Amniotic epithelial cell (primary cell): ENCODE measurements at regions not wholly inside any gene's neighbourhood (a gene's known extent, or its start where the extent isn't known, plus 50 kb on each side); places are given as distances from the start of the nearest gene placed in this dataset.
"Not testable (repeated sequence)": the region's sequence is repeated elsewhere in the genome, so short reads cannot be mapped to it uniquely, and the experiment has no call there.

Source experiments
- DNase-seq: peaks from one replicate; pipeline ENCODE4 v3.0.0-alpha.2; 2010; ENCODE audit warnings: low read depth

- DNase-seq = no peak
Measured at GRCh38 chr3:194867270-194867983, 181.7 kb downstream of the FAM43A start.

GRCh38 chr3:194868831-194869230 is 183.1 kb downstream of the FAM43A start:
- DNase-seq = no peak

- peak; percentile 12 for DNase-seq
Measured at GRCh38 chr3:194869482-194870169, 183.9 kb downstream of the FAM43A start.

- DNase-seq = peak; percentile 43
Measured at GRCh38 chr3:194870394-194871110, 184.9 kb downstream of the FAM43A start.

GRCh38 chr3:194871143-194871863 is 185.6 kb downstream of the FAM43A start:
- peak; percentile 77 for DNase-seq

- peak; percentile 13 for DNase-seq
Measured at GRCh38 chr3:194871864-194872668, 186.4 kb downstream of the FAM43A start.

- peak; percentile 45 for DNase-seq
Measured at GRCh38 chr3:194872669-194872977, 186.9 kb downstream of the FAM43A start.

- not testable (repeated sequence) for DNase-seq
Measured at GRCh38 chr3:194873474-194873873, 187.8 kb downstream of the FAM43A start.

GRCh38 chr3:194874206-194874605 is 188.5 kb downstream of the FAM43A start:
- no peak for DNase-seq

GRCh38 chr3:194874783-194875182 is 189.1 kb downstream of the FAM43A start:
- DNase-seq = no peak

- no peak for DNase-seq
Measured at GRCh38 chr3:194875581-194876402, 190.1 kb downstream of the FAM43A start.

GRCh38 chr3:194876403-194877095 is 190.9 kb downstream of the FAM43A start:
- DNase-seq = no peak

- DNase-seq = no peak
Measured at GRCh38 chr3:194877291-194878119, 191.8 kb downstream of the FAM43A start.

- DNase-seq = no peak
Measured at GRCh38 chr3:194879126-194879877, 193.6 kb downstream of the FAM43A start.

- no peak for DNase-seq
Measured at GRCh38 chr3:194879991-194880939, 194.6 kb downstream of the FAM43A start.

GRCh38 chr3:194880940-194881925 is 195.6 kb downstream of the FAM43A start:
- no peak for DNase-seq
